ENCODE measurements at regions not wholly inside any gene's neighbourhood (a gene's known extent, or its start where the extent isn't known, plus 50 kb on each side); places are given as distances from the start of the nearest gene placed in this dataset.

- Histone ChIP-seq H4K20me1 (ENCODE audit: insufficient read depth, low read length) (no peaks in the 10 kb centered on the region), H3K27ac (ENCODE audit: low read depth, low read length) (no peak overlapping the region), H3K79me2 (ENCODE audit: insufficient read depth, low read length) (no peaks in the 10 kb centered on the region), H3K27me3 (ENCODE audit: insufficient read depth, low read length) (no peaks in the 10 kb centered on the region), H3K36me3 (ENCODE audit: insufficient read depth, low read length) (no peaks in the 10 kb centered on the region), H2AFZ (ENCODE audit: low read length) (no peak overlapping the region), H3K9me3 (ENCODE audit: low read depth, low read length) (no peaks in the 10 kb centered on the region), H3K4me3 (ENCODE audit: insufficient read depth, low read length) (no peak overlapping the region), H3K4me1 (ENCODE audit: insufficient read depth, low read length) (peaks cover 12% of the 10 kb centered on the region), H3K4me2 (ENCODE audit: insufficient read depth, low read length) (no peak overlapping the region)
- DNase-seq (ENCODE audit: insufficient read length, low spot score, missing footprints), result no peak
- no peak for TF ChIP-seq CTCF (IDR thresholded peaks at IDR 0.05; ENCODE audit: extremely low read depth, low read depth, low read length)
Measured at GRCh38 chr6:11908436-11909105, 103.5 kb upstream of the HIVEP1 start.

- Histone ChIP-seq H3K4me1 (ENCODE audit: insufficient read depth, low read length) (no peaks in the 10 kb centered on the region), H3K9me3 (ENCODE audit: low read depth, low read length) (no peaks in the 10 kb centered on the region), H3K36me3 (ENCODE audit: insufficient read depth, low read length) (no peaks in the 10 kb centered on the region), H4K20me1 (ENCODE audit: insufficient read depth, low read length) (no peaks in the 10 kb centered on the region), H3K27ac (ENCODE audit: low read depth, low read length) (no peak overlapping the region), H3K27me3 (ENCODE audit: insufficient read depth, low read length) (no peaks in the 10 kb centered on the region), H2AFZ (ENCODE audit: low read length) (no peak overlapping the region), H3K4me3 (ENCODE audit: insufficient read depth, low read length) (no peak overlapping the region), H3K4me2 (ENCODE audit: insufficient read depth, low read length) (no peak overlapping the region), H3K79me2 (ENCODE audit: insufficient read depth, low read length) (no peaks in the 10 kb centered on the region)
- no peak for TF ChIP-seq CTCF (IDR thresholded peaks at IDR 0.05; ENCODE audit: extremely low read depth, low read depth, low read length)
- DNase-seq (ENCODE audit: insufficient read length, low spot score, missing footprints), result no peak
Measured at GRCh38 chr6:11903645-11904044, 108.5 kb upstream of the HIVEP1 start.

GRCh38 chr6:11902527-11902926 lies 109.6 kb upstream of the HIVEP1 start:
- H3K27ac ChIP-seq (ENCODE audit: low read depth, low read length), result no peak overlapping the region
- H3K4me1 ChIP-seq (ENCODE audit: insufficient read depth, low read length), result no peaks in the 10 kb centered on the region

More at GRCh38 chr6:11902527-11902926, 109.6 kb upstream of the HIVEP1 start:
- Histone ChIP-seq H3K4me2 (ENCODE audit: insufficient read depth, low read length) (no peak overlapping the region), H2AFZ (ENCODE audit: low read length) (no peak overlapping the region), H3K79me2 (ENCODE audit: insufficient read depth, low read length) (no peaks in the 10 kb centered on the region), H4K20me1 (ENCODE audit: insufficient read depth, low read length) (no peaks in the 10 kb centered on the region), H3K36me3 (ENCODE audit: insufficient read depth, low read length) (no peaks in the 10 kb centered on the region), H3K9me3 (ENCODE audit: low read depth, low read length) (no peaks in the 10 kb centered on the region), H3K4me3 (ENCODE audit: insufficient read depth, low read length) (no peak overlapping the region), H3K27me3 (ENCODE audit: insufficient read depth, low read length) (no peaks in the 10 kb centered on the region)
- TF ChIP-seq CTCF (IDR thresholded peaks at IDR 0.05; ENCODE audit: extremely low read depth, low read depth, low read length), result no peak
- DNase-seq (ENCODE audit: insufficient read length, low spot score, missing footprints), result no peak
